GM23338 (cell line): ENCODE measurements at regions not wholly inside any gene's neighbourhood (a gene's known extent, or its start where the extent isn't known, plus 50 kb on each side); places are given as distances from the start of the nearest gene placed in this dataset.

ENCODE experiments used
- ATAC-seq: fragments of 200-7000 bp; cut with Tn5 transposase; 3 replicates; pipeline ENCODE4 v1.9.1; 2020
- DNase-seq: peaks from one replicate; pipeline ENCODE4 v3.0.0-alpha.2; 2015; ENCODE audit warnings: low spot score
- H2AFZ ChIP-seq: fragments of 200-600 bp; sonication (generic); 2 replicates; pipeline ENCODE4 v1.8.0; 2016; ENCODE audit warnings: antibody characterized with exemption, mild to moderate bottlenecking, moderate library complexity
- H3F3A ChIP-seq: fragments of 200-600 bp; sonication (generic); replicated peaks from 2 replicates; pipeline ENCODE4 v1.8.0; 2017; ENCODE audit warnings: antibody characterized with exemption, mixed run types, low read depth
- H3K27ac ChIP-seq: fragments of 200-600 bp; sonication (generic); 2 replicates; pipeline ENCODE4 v1.6.1; 2016; ENCODE audit warnings: low read depth
- H3K27me3 ChIP-seq: fragments of 200-600 bp; sonication (generic); 2 replicates; pipeline ENCODE4 v1.8.0; 2016; ENCODE audit warnings: mild to moderate bottlenecking, mixed run types, moderate library complexity; ENCODE audit not compliant: insufficient read depth
- H3K36me3 ChIP-seq: fragments of 200-600 bp; sonication (generic); 2 replicates; pipeline ENCODE4 v1.8.0; 2016; ENCODE audit warnings: mild to moderate bottlenecking; ENCODE audit not compliant: insufficient read depth
- H3K4me1 ChIP-seq: fragments of 200-600 bp; sonication (generic); 2 replicates; pipeline ENCODE4 v1.8.0; 2016; ENCODE audit warnings: mild to moderate bottlenecking, moderate library complexity; ENCODE audit not compliant: insufficient read depth
- H3K4me2 ChIP-seq: fragments of 200-600 bp; sonication (generic); 2 replicates; pipeline ENCODE4 v1.7.1; 2017; ENCODE audit warnings: mixed run types
- H3K4me3 ChIP-seq: fragments of 200-600 bp; sonication (generic); 2 replicates; pipeline ENCODE4 v1.6.1; 2016; ENCODE audit warnings: mixed run types
- H3K79me2 ChIP-seq: fragments of 200-600 bp; sonication (generic); replicated peaks from 2 replicates; pipeline ENCODE4 v1.8.0; 2017; ENCODE audit warnings: mild to moderate bottlenecking; ENCODE audit not compliant: insufficient read depth
- H3K9me2 ChIP-seq: fragments of 200-600 bp; sonication (generic); 2 replicates; pipeline ENCODE4 v1.8.0; 2017; ENCODE audit not compliant: insufficient read depth
- H4K20me1 ChIP-seq: fragments of 200-600 bp; sonication (generic); replicated peaks from 2 replicates; pipeline ENCODE4 v1.8.0; 2017; ENCODE audit warnings: mild to moderate bottlenecking; ENCODE audit not compliant: insufficient read depth
- H3K27ac Mint-ChIP-seq: 2 replicates; pipeline ENCODE4 v1.8.0; 2020; ENCODE audit warnings: inconsistent platforms, mild to moderate bottlenecking, moderate library complexity, mixed read lengths
- H3K27me3 Mint-ChIP-seq: 3 replicates; pipeline ENCODE4 v1.8.0; 2022; ENCODE audit warnings: low read depth, mild to moderate bottlenecking, moderate library complexity, mixed read lengths, inconsistent platforms; ENCODE audit not compliant: insufficient read depth, poor library complexity
- H3K36me3 Mint-ChIP-seq: 3 replicates; pipeline ENCODE4 v1.8.0; 2021; ENCODE audit warnings: low read depth, mild to moderate bottlenecking, inconsistent platforms, moderate library complexity, mixed read lengths
- H3K4me1 Mint-ChIP-seq: 3 replicates; pipeline ENCODE4 v1.8.0; 2020; ENCODE audit warnings: mild to moderate bottlenecking, inconsistent platforms, mixed read lengths
- H3K4me3 Mint-ChIP-seq: 3 replicates; pipeline ENCODE4 v1.8.0; 2021; ENCODE audit warnings: moderate library complexity, mild to moderate bottlenecking, inconsistent platforms, mixed read lengths
- H3K9me3 Mint-ChIP-seq: 3 replicates; pipeline ENCODE4 v1.8.0; 2020; ENCODE audit warnings: moderate library complexity, mild to moderate bottlenecking, inconsistent platforms, mixed read lengths
- CREB1 ChIP-seq: fragments of 250-450 bp; sonication (Bioruptor Pico); IDR thresholded peaks from 2 replicates; pipeline ENCODE4 v1.5.0; 2020; ENCODE audit warnings: low read depth, mild to moderate bottlenecking, moderate library complexity
- ETS1 ChIP-seq: IDR thresholded peaks from 2 replicates; pipeline ENCODE4 v1.6.1; 2016; ENCODE audit warnings: antibody characterized with exemption
- EZH2 ChIP-seq: fragments of 200-600 bp; sonication (generic); IDR thresholded peaks from one replicate; pipeline ENCODE4 v1.8.0; 2017; ENCODE audit warnings: antibody characterized with exemption, mild to moderate bottlenecking, low read depth; ENCODE audit not compliant: unreplicated experiment
- NANOG ChIP-seq: IDR thresholded peaks from 2 replicates; pipeline ENCODE4 v1.6.1; 2016; ENCODE audit warnings: antibody characterized with exemption, borderline replicate concordance
- ZNF331 ChIP-seq: fragments of 250-450 bp; sonication (Bioruptor Pico); IDR thresholded peaks from 2 replicates; pipeline ENCODE4 v1.5.0; 2020; ENCODE audit warnings: low read depth, mild to moderate bottlenecking, moderate library complexity
- TF ChIP-seq, protein P1 (sequence below): IDR thresholded peaks from one replicate; pipeline ENCODE4 v1.6.1; 2018; ENCODE audit warnings: antibody characterized with exemption; ENCODE audit not compliant: unreplicated experiment

DNA sequence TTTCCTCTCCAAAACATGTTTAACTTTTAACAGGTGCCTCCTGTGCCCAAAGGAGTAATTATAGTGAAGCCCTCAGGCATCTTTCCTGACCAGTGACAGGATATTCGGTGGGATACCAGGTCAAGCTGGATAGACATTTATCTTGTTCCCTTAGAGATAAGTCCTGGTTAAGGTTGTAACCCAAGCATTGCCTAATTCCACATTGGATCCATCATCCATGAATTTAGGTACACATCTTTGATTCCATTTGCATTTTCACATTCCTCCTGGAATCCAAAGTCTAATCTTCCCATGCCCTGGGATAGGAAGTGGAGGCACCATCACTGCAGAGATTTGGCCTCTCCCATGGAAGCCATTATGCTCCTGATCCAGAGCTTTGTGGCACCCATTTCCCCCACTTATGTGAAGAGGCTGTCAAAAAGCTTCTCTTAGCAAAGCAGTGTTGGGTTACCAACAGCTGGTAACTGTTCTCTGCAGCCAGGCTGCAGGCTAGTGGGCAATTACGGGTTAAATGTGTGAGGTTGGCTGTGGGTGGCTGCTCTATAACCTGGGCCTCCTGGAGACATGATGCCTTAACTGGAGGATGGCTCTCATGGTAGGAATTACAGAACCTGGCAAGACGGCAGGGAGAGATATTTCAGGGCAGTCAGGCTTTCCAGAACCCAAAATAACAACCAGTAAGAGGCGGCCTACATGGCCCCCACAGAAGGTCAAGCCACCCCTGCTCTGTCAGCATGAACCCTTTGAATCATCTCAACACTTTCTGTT lies 96.9 kb upstream of the VGLL2 start:
- no peaks in the 10 kb centered on the region for H3K27me3 ChIP-seq
- H3K36me3 Mint-ChIP-seq, result no peaks in the 10 kb centered on the region

DNA sequence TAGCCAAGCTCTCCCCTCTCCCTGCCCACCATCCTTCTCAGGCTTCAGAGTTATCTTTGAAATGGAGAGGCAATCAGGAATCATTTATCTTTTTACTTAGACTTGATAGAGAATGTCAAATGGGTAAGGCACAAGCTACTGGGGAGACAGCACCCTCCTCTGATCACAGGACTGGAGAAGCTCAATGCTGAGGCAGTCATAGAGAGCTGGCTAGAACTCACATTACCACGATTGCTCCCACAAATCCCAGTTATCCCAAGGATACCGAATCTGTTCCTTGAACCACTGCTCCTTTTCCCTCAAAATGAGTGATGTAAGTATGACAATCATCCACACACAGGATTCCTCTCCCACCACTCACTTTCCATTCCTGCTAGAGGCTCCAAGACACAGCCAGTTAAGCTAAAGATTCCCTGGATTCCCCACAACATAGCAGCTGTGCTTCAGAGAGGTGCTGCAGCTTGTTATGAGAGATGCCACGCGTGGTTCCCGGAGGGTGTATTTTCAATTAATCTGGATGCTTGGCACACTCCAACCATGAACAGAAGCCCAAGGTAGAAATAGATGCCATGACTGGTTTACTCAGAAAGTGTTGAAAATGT lies 96.2 kb upstream of the VGLL2 start:
- Histone ChIP-seq H3K4me3 (no peak overlapping the region), H2AFZ (no peak overlapping the region), H3K4me2 (no peak overlapping the region), H3K4me1 (no peaks in the 10 kb centered on the region), H3K9me2 (no peaks in the 10 kb centered on the region), H3F3A (no peaks in the 10 kb centered on the region), H4K20me1 (no peaks in the 10 kb centered on the region), H3K36me3 (no peaks in the 10 kb centered on the region), H3K79me2 (no peaks in the 10 kb centered on the region), H3K27ac (no peak overlapping the region), H3K27me3 (no peaks in the 10 kb centered on the region)
- Mint-ChIP-seq H3K36me3 (no peaks in the 10 kb centered on the region), H3K27ac (no peak overlapping the region), H3K27me3 (peaks cover 1% of the 10 kb centered on the region), H3K9me3 (no peaks in the 10 kb centered on the region), H3K4me3 (no peak overlapping the region), H3K4me1 (peaks cover 3% of the 10 kb centered on the region; the same call in 1 of the 3 replicates)
- TF ChIP-seq ETS1, result no peak
- TF ChIP-seq NANOG, result no peak
- no peak for TF ChIP-seq EZH2
- no peak for TF ChIP-seq ZNF331 (CRISPR knock-in tag)
- TF ChIP-seq, protein P1, sequence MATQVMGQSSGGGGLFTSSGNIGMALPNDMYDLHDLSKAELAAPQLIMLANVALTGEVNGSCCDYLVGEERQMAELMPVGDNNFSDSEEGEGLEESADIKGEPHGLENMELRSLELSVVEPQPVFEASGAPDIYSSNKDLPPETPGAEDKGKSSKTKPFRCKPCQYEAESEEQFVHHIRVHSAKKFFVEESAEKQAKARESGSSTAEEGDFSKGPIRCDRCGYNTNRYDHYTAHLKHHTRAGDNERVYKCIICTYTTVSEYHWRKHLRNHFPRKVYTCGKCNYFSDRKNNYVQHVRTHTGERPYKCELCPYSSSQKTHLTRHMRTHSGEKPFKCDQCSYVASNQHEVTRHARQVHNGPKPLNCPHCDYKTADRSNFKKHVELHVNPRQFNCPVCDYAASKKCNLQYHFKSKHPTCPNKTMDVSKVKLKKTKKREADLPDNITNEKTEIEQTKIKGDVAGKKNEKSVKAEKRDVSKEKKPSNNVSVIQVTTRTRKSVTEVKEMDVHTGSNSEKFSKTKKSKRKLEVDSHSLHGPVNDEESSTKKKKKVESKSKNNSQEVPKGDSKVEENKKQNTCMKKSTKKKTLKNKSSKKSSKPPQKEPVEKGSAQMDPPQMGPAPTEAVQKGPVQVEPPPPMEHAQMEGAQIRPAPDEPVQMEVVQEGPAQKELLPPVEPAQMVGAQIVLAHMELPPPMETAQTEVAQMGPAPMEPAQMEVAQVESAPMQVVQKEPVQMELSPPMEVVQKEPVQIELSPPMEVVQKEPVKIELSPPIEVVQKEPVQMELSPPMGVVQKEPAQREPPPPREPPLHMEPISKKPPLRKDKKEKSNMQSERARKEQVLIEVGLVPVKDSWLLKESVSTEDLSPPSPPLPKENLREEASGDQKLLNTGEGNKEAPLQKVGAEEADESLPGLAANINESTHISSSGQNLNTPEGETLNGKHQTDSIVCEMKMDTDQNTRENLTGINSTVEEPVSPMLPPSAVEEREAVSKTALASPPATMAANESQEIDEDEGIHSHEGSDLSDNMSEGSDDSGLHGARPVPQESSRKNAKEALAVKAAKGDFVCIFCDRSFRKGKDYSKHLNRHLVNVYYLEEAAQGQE, result no peak
- DNase-seq, result no peak
- ATAC-seq, result no peak

More for the DNA sequence above, 96.9 kb upstream of the VGLL2 start:
- Histone ChIP-seq H3K4me1 (no peaks in the 10 kb centered on the region), H3K4me3 (no peak overlapping the region), H2AFZ (no peak overlapping the region), H3K27ac (no peak overlapping the region), H3K4me2 (no peak overlapping the region), H3K9me2 (no peaks in the 10 kb centered on the region), H3K79me2 (no peaks in the 10 kb centered on the region), H4K20me1 (no peaks in the 10 kb centered on the region), H3K36me3 (no peaks in the 10 kb centered on the region), H3F3A (no peaks in the 10 kb centered on the region)
- H3K27ac Mint-ChIP-seq, result no peak overlapping the region
- DNase-seq (no peak), ATAC-seq (no peak)
- TF ChIP-seq CREB1 (CRISPR knock-in tag) (no peak), EZH2 (no peak), ETS1 (no peak)
- H3K9me3 Mint-ChIP-seq, result no peaks in the 10 kb centered on the region
- H3K4me1 Mint-ChIP-seq, result peaks cover 3% of the 10 kb centered on the region; the same call in 1 of the 3 replicates
- no peak overlapping the region for H3K4me3 Mint-ChIP-seq
- H3K27me3 Mint-ChIP-seq, result peaks cover 1% of the 10 kb centered on the region
